ACC112 (cell line): ENCODE measurements at regions not wholly inside any gene's neighbourhood (a gene's known extent, or its start where the extent isn't known, plus 50 kb on each side); places are given as distances from the start of the nearest gene placed in this dataset.

Experiments used
- H2AFZ ChIP-seq: fragments of 200-600 bp; sonication (generic); one replicate; pipeline ENCODE4 v1.6.0; 2017; ENCODE audit warnings: antibody characterized with exemption, low read length; ENCODE audit not compliant: unreplicated experiment
- H3K27ac ChIP-seq: fragments of 200-600 bp; sonication (generic); 2 replicates; pipeline ENCODE4 v1.5.1; 2014; ENCODE audit warnings: low read depth, mild to moderate bottlenecking, antibody characterized with exemption, low read length, moderate library complexity
- H3K27me3 ChIP-seq: fragments of 200-600 bp; sonication (generic); 2 replicates; pipeline ENCODE4 v1.6.1; 2014; ENCODE audit warnings: mild to moderate bottlenecking, antibody characterized with exemption, low read length, moderate library complexity, mixed read lengths; ENCODE audit not compliant: insufficient read depth
- H3K36me3 ChIP-seq: fragments of 200-600 bp; sonication (generic); 2 replicates; pipeline ENCODE4 v1.6.1; 2016; ENCODE audit warnings: mild to moderate bottlenecking, antibody characterized with exemption, low read length, moderate library complexity, mixed read lengths; ENCODE audit not compliant: insufficient read depth
- H3K4me1 ChIP-seq: fragments of 200-600 bp; sonication (generic); one replicate; pipeline ENCODE4 v1.6.1; 2016; ENCODE audit warnings: low read length, mixed read lengths; ENCODE audit not compliant: insufficient read depth, unreplicated experiment, control insufficient read depth
- H3K4me3 ChIP-seq: fragments of 200-600 bp; sonication (generic); 2 replicates; pipeline ENCODE4 v1.5.1; 2014; ENCODE audit warnings: mild to moderate bottlenecking, low read depth, low read length
- H3K79me2 ChIP-seq: fragments of 200-600 bp; sonication (generic); one replicate; pipeline ENCODE4 v1.6.0; 2016; ENCODE audit warnings: low read length; ENCODE audit not compliant: control insufficient read depth, unreplicated experiment, insufficient read depth

GRCh38 chr1:187146388-187146787 lies 317.6 kb downstream of the PLA2G4A start:
- no peaks in the 10 kb centered on the region for H3K79me2 ChIP-seq
- no peaks in the 10 kb centered on the region for H3K27me3 ChIP-seq
- H3K27ac ChIP-seq: no peak overlapping the region
- no peak overlapping the region for H2AFZ ChIP-seq
- H3K36me3 ChIP-seq: no peaks in the 10 kb centered on the region
- no peak overlapping the region for H3K4me3 ChIP-seq
- H3K4me1 ChIP-seq: no peaks in the 10 kb centered on the region

GRCh38 chr1:187151555-187151954 lies 322.8 kb downstream of the PLA2G4A start:
- H3K79me2 ChIP-seq: no peaks in the 10 kb centered on the region
- no peak overlapping the region for H2AFZ ChIP-seq
- H3K27me3 ChIP-seq: no peaks in the 10 kb centered on the region
- no peaks in the 10 kb centered on the region for H3K36me3 ChIP-seq
- H3K4me1 ChIP-seq: no peaks in the 10 kb centered on the region
- no peak overlapping the region for H3K27ac ChIP-seq
- H3K4me3 ChIP-seq: no peak overlapping the region

- Histone ChIP-seq H3K27me3 (no peaks in the 10 kb centered on the region), H3K4me3 (no peak overlapping the region), H3K4me1 (no peaks in the 10 kb centered on the region), H3K27ac (no peak overlapping the region), H2AFZ (no peak overlapping the region), H3K79me2 (no peaks in the 10 kb centered on the region), H3K36me3 (no peaks in the 10 kb centered on the region)
Measured at GRCh38 chr1:187153047-187153446, 324.3 kb downstream of the PLA2G4A start.

GRCh38 chr1:187157115-187157514 lies 328.4 kb downstream of the PLA2G4A start:
- Histone ChIP-seq H3K4me1 (no peaks in the 10 kb centered on the region), H3K4me3 (no peak overlapping the region), H3K27ac (no peak overlapping the region), H3K36me3 (no peaks in the 10 kb centered on the region), H3K79me2 (no peaks in the 10 kb centered on the region), H3K27me3 (no peaks in the 10 kb centered on the region), H2AFZ (no peak overlapping the region)

- H2AFZ ChIP-seq: no peak overlapping the region
- H3K27ac ChIP-seq: no peak overlapping the region
- H3K4me3 ChIP-seq: no peak overlapping the region
- no peaks in the 10 kb centered on the region for H3K27me3 ChIP-seq
- H3K4me1 ChIP-seq: no peaks in the 10 kb centered on the region
- no peaks in the 10 kb centered on the region for H3K36me3 ChIP-seq
- H3K79me2 ChIP-seq: no peaks in the 10 kb centered on the region
Measured at GRCh38 chr1:187157552-187157951, 328.8 kb downstream of the PLA2G4A start.

GRCh38 chr1:187167555-187167954 lies 338.8 kb downstream of the PLA2G4A start:
- no peaks in the 10 kb centered on the region for H3K79me2 ChIP-seq
- H3K27ac ChIP-seq: no peak overlapping the region
- H3K4me1 ChIP-seq: no peaks in the 10 kb centered on the region
- no peak overlapping the region for H2AFZ ChIP-seq
- no peaks in the 10 kb centered on the region for H3K36me3 ChIP-seq
- H3K4me3 ChIP-seq: no peak overlapping the region
- no peaks in the 10 kb centered on the region for H3K27me3 ChIP-seq

GRCh38 chr1:187168297-187168696 lies 339.5 kb downstream of the PLA2G4A start:
- Histone ChIP-seq H3K36me3 (no peaks in the 10 kb centered on the region), H3K4me1 (no peaks in the 10 kb centered on the region), H3K27ac (no peak overlapping the region), H3K4me3 (no peak overlapping the region), H2AFZ (no peak overlapping the region), H3K79me2 (no peaks in the 10 kb centered on the region), H3K27me3 (no peaks in the 10 kb centered on the region)

- Histone ChIP-seq H2AFZ (peak overlapping the region; percentile 66), H3K27ac (no peak overlapping the region), H3K27me3 (no peaks in the 10 kb centered on the region)
Measured at GRCh38 chr1:187185389-187185788, 356.6 kb downstream of the PLA2G4A start.

GRCh38 chr1:187197685-187198084 lies 368.9 kb downstream of the PLA2G4A start:
- Histone ChIP-seq H2AFZ (no peak overlapping the region), H3K4me1 (no peaks in the 10 kb centered on the region), H3K27ac (no peak overlapping the region), H3K36me3 (no peaks in the 10 kb centered on the region), H3K4me3 (no peak overlapping the region), H3K27me3 (no peaks in the 10 kb centered on the region), H3K79me2 (no peaks in the 10 kb centered on the region)

More at GRCh38 chr1:187185389-187185788, 356.6 kb downstream of the PLA2G4A start:
- Histone ChIP-seq H3K36me3 (no peaks in the 10 kb centered on the region), H3K79me2 (no peaks in the 10 kb centered on the region), H3K4me3 (no peak overlapping the region), H3K4me1 (no peaks in the 10 kb centered on the region)

- Histone ChIP-seq H3K4me3 (no peak overlapping the region), H2AFZ (no peak overlapping the region), H3K4me1 (no peaks in the 10 kb centered on the region), H3K79me2 (no peaks in the 10 kb centered on the region), H3K27me3 (peaks cover 3% of the 10 kb centered on the region; the same call in 1 of the 2 replicates), H3K27ac (no peak overlapping the region), H3K36me3 (no peaks in the 10 kb centered on the region)
Measured at GRCh38 chr1:187203257-187203656, 374.5 kb downstream of the PLA2G4A start.

GRCh38 chr1:187212377-187212776 lies 383.6 kb downstream of the PLA2G4A start:
- Histone ChIP-seq H2AFZ (no peak overlapping the region), H3K27ac (no peak overlapping the region), H3K36me3 (no peaks in the 10 kb centered on the region), H3K79me2 (no peaks in the 10 kb centered on the region), H3K4me3 (no peak overlapping the region), H3K4me1 (no peaks in the 10 kb centered on the region), H3K27me3 (no peaks in the 10 kb centered on the region; the same call in 1 of the 2 replicates)
